Gastroesophageal sphincter (tissue), 4 donors: ENCODE measurements at regions not wholly inside any gene's neighbourhood (a gene's known extent, or its start where the extent isn't known, plus 50 kb on each side); places are given as distances from the start of the nearest gene placed in this dataset.
"Not testable (repeated sequence)": the region's sequence is repeated elsewhere in the genome, so short reads cannot be mapped to it uniquely, and the experiment has no call there.

ENCODE experiments used
- ATAC-seq: fragments of 150-250 bp; one replicate; pipeline ENCODE4 v1.9.1; 2016; ENCODE audit warnings: mild to moderate bottlenecking, moderate library complexity
- H3K27ac ChIP-seq, 4 donors: fragments of 200-600 bp; sonication (generic) in 3 of 4; 1 replicate in 3 of 4; 2 replicates in 1 of 4; pipeline ENCODE4 v1.5.1; 2016 to 2019
- H3K27me3 ChIP-seq: fragments of 200-600 bp; sonication (generic); one replicate; pipeline ENCODE4 v1.5.1; 2019
- H3K36me3 ChIP-seq, 2 donors: fragments of 200-600 bp; sonication (generic); one replicate each; pipeline ENCODE4 v1.5.1; 2019; ENCODE audit warnings: control low read depth in 1 of 2
- H3K4me1 ChIP-seq, 3 donors: fragments of 200-600 bp; sonication (generic); 1 replicate in 2 of 3; 2 replicates in 1 of 3; pipeline ENCODE4 v1.5.1; 2016 to 2019; ENCODE audit warnings: control low read depth in 2 of 3
- H3K4me3 ChIP-seq, 2 donors: fragments of 200-600 bp; sonication (generic); one replicate each; pipeline ENCODE4 v1.5.1; 2019; ENCODE audit warnings: mild to moderate bottlenecking in 1 of 2, moderate library complexity in 1 of 2
- H3K9me3 ChIP-seq, 3 donors: fragments of 200-600 bp; sonication (generic); one replicate each; pipeline ENCODE4 v1.5.1; 2017 to 2019; ENCODE audit warnings: control low read depth in 2 of 3
- CTCF ChIP-seq, 4 experiments: fragments of 200-600 bp in 2 of 4; fragments of 450-650 bp in 2 of 4; sonication (generic) in 1 of 4; IDR thresholded peaks; one replicate each; pipeline ENCODE4 v1.5.1; 2017 to 2019; ENCODE audit warnings: antibody characterized with exemption in 4 of 4, mild to moderate bottlenecking in 2 of 4, moderate library complexity in 2 of 4
- EP300 ChIP-seq: sonication (generic); formaldehyde crosslinking; IDR thresholded peaks from one replicate; pipeline ENCODE4 v1.6.1; 2017; ENCODE audit warnings: antibody characterized with exemption, mild to moderate bottlenecking
- POLR2A ChIP-seq, 2 donors: fragments of 450-650 bp; IDR thresholded peaks; one replicate each; pipeline ENCODE4 v1.6.1; 2017; ENCODE audit warnings: antibody characterized with exemption in 2 of 2, mild to moderate bottlenecking in 2 of 2, moderate library complexity in 1 of 2
- POLR2AphosphoS5 ChIP-seq: sonication (generic); formaldehyde crosslinking; IDR thresholded peaks from one replicate; pipeline ENCODE4 v1.6.1; 2017; ENCODE audit warnings: antibody characterized with exemption
- WGBS, 2 donors: methylation state at CpG; one replicate each; pipeline ENCODE4 v1.1.5; 2018; ENCODE audit warnings: low coverage in 1 of 2; 5-methylcytosine and 5-hydroxymethylcytosine counted together

GRCh38 chr6:37085198-37085597 is 79.7 kb downstream of the FGD2 start:
- Histone ChIP-seq H3K4me3 (no peak overlapping the region), H3K4me1 (peaks cover 0 to 8% (median 3%) of the 10 kb centered on the region in 3 donors), H3K27me3 (no peaks in the 10 kb centered on the region), H3K27ac (no peak overlapping the region), H3K36me3 (no peaks in the 10 kb centered on the region), H3K9me3 (no peaks in the 10 kb centered on the region)
- no peak for TF ChIP-seq EP300
- TF ChIP-seq POLR2A (IDR thresholded peaks at IDR 0.05): no peak
- no peak for TF ChIP-seq POLR2AphosphoS5
- TF ChIP-seq CTCF (IDR thresholded peaks at IDR 0.05): no peak
- WGBS, 2 donors: 83 to 86% methylated on average over 1 to 2 of the region's 7 CpGs
- ATAC-seq: no peak

- H3K27me3 ChIP-seq: no peaks in the 10 kb centered on the region
- no peak overlapping the region for H3K27ac ChIP-seq
- ATAC-seq: no peak
- no peak for TF ChIP-seq CTCF (IDR thresholded peaks at IDR 0.05)
- TF ChIP-seq POLR2A (IDR thresholded peaks at IDR 0.05): no peak
- TF ChIP-seq POLR2AphosphoS5: no peak
- TF ChIP-seq EP300: no peak
- WGBS, 2 donors: 79 to 100% methylated on average over 1 to 2 of the region's 2 CpGs
- H3K36me3 ChIP-seq: no peaks in the 10 kb centered on the region
- H3K4me1 ChIP-seq: no peaks in the 10 kb centered on the region
- H3K4me3 ChIP-seq: no peak overlapping the region
- H3K9me3 ChIP-seq: no peaks in the 10 kb centered on the region
Observed at GRCh38 chr6:37088897-37089296, 81.1 kb upstream of the PIM1 start.

- H3K4me3 ChIP-seq: no peak overlapping the region
- ATAC-seq: no peak
- WGBS, 2 donors: 83 to 94% methylated on average over 3 of the region's 3 CpGs
- H3K4me1 ChIP-seq: no peaks in the 10 kb centered on the region
- TF ChIP-seq CTCF (IDR thresholded peaks at IDR 0.05) (no peak), EP300 (no peak), POLR2A (IDR thresholded peaks at IDR 0.05) (no peak), POLR2AphosphoS5 (no peak)
- H3K27me3 ChIP-seq: no peaks in the 10 kb centered on the region
- H3K9me3 ChIP-seq: no peaks in the 10 kb centered on the region
- no peaks in the 10 kb centered on the region for H3K36me3 ChIP-seq
- no peak overlapping the region for H3K27ac ChIP-seq
Observed at GRCh38 chr6:37089783-37090182, 80.2 kb upstream of the PIM1 start.

GRCh38 chr6:37091104-37091503 is 78.8 kb upstream of the PIM1 start:
- H3K4me1 ChIP-seq, H3K4me3 ChIP-seq, ATAC-seq, H3K9me3 ChIP-seq, H3K27ac ChIP-seq, H3K27me3 ChIP-seq, H3K36me3 ChIP-seq: not testable (repeated sequence)
- WGBS, 2 donors: 82% methylated on average over 5 of the region's 13 CpGs; no CpG with 5 or more reads in 1 of the 2 donors

- 85 to 95% methylated on average over 5 to 9 of the region's 9 CpGs for WGBS, 2 donors
- not testable (repeated sequence) for H3K27ac ChIP-seq, H3K4me3 ChIP-seq, H3K27me3 ChIP-seq, H3K36me3 ChIP-seq, H3K9me3 ChIP-seq, H3K4me1 ChIP-seq, ATAC-seq
Observed at GRCh38 chr6:37091586-37091985, 78.4 kb upstream of the PIM1 start.

GRCh38 chr6:37092923-37093727 is 76.8 kb upstream of the PIM1 start:
- Histone ChIP-seq H3K27ac (no peak overlapping the region), H3K27me3 (no peaks in the 10 kb centered on the region), H3K4me3 (no peak overlapping the region), H3K9me3 (no peaks in the 10 kb centered on the region), H3K4me1 (peaks cover 0 to 4% (median 0%) of the 10 kb centered on the region in 3 donors), H3K36me3 (no peaks in the 10 kb centered on the region)
- no peak for ATAC-seq
- 85 to 93% methylated on average over 5 of the region's 14 CpGs for WGBS, 2 donors
- no peak for TF ChIP-seq CTCF (IDR thresholded peaks at IDR 0.05)
- no peak for TF ChIP-seq EP300
- no peak for TF ChIP-seq POLR2A (IDR thresholded peaks at IDR 0.05)
- no peak for TF ChIP-seq POLR2AphosphoS5
